HG03378 (cell line): ENCODE measurements at regions not wholly inside any gene's neighbourhood (a gene's known extent, or its start where the extent isn't known, plus 50 kb on each side); places are given as distances from the start of the nearest gene placed in this dataset.

Experiments used
- ATAC-seq: cut with Tn5 transposase; IDR thresholded peaks from one replicate; pipeline ENCODE4 v1.9.1; 2021; ENCODE audit warnings: mild to moderate bottlenecking, moderate library complexity; ENCODE audit not compliant: unreplicated experiment

GRCh38 chr12:123100882-123101281, 50.0 kb downstream of the PITPNM2 start:
- ATAC-seq, result no peak

GRCh38 chr12:123100450-123100849, 50.4 kb downstream of the PITPNM2 start:
- ATAC-seq, result no peak

- ATAC-seq, result no peak
Observed at GRCh38 chr12:123099560-123100192, 51.2 kb downstream of the PITPNM2 start.

- no peak for ATAC-seq
Observed at GRCh38 chr12:123098780-123099179, 52.1 kb downstream of the PITPNM2 start.

- no peak for ATAC-seq
Observed at GRCh38 chr12:123097561-123098084, 53.3 kb downstream of the PITPNM2 start.

- ATAC-seq, result no peak
Observed at GRCh38 chr12:123096741-123097140, 54.1 kb downstream of the PITPNM2 start.

GRCh38 chr12:123096182-123096581, 54.7 kb downstream of the PITPNM2 start:
- ATAC-seq, result no peak

GRCh38 chr12:123095078-123095881, 55.6 kb downstream of the PITPNM2 start:
- ATAC-seq, result no peak

- no peak for ATAC-seq
Observed at GRCh38 chr12:123094349-123095077, 56.4 kb downstream of the PITPNM2 start.

GRCh38 chr12:123092866-123093265, 58.0 kb downstream of the PITPNM2 start:
- no peak for ATAC-seq

GRCh38 chr12:123091230-123092150, 59.4 kb downstream of the PITPNM2 start:
- ATAC-seq, result no peak

- ATAC-seq, result no peak
Observed at GRCh38 chr12:123089631-123090353, 61.1 kb downstream of the PITPNM2 start.

GRCh38 chr12:123089140-123089539, 61.8 kb downstream of the PITPNM2 start:
- ATAC-seq, result no peak

- no peak for ATAC-seq
Observed at GRCh38 chr12:123085730-123086487, 65.0 kb downstream of the PITPNM2 start.

GRCh38 chr12:123085066-123085465, 65.8 kb downstream of the PITPNM2 start:
- ATAC-seq, result no peak

GRCh38 chr12:123083661-123084571, 67.0 kb downstream of the PITPNM2 start:
- ATAC-seq, result peak; percentile 46

GRCh38 chr12:123080634-123081033, 70.3 kb downstream of the PITPNM2 start:
- no peak for ATAC-seq

GRCh38 chr12:123078531-123079155, 72.2 kb downstream of the PITPNM2 start:
- no peak for ATAC-seq
